Fibroblast of pulmonary artery (primary cell): ENCODE measurements at regions not wholly inside any gene's neighbourhood (a gene's known extent, or its start where the extent isn't known, plus 50 kb on each side); places are given as distances from the start of the nearest gene placed in this dataset.

Source experiments
- DNase-seq: peaks from one replicate; pipeline ENCODE4 v3.0.0-alpha.2; 2010; ENCODE audit warnings: low read depth
- H3K4me3 ChIP-seq: replicated peaks from 2 replicates; pipeline ENCODE4 v1.5.1; 2011; ENCODE audit warnings: low read depth, mild to moderate bottlenecking, control low read depth, low read length, moderate library complexity
- TF ChIP-seq, protein P1 (sequence below): IDR thresholded peaks from 2 replicates; pipeline ENCODE4 v1.5.1; 2011; ENCODE audit warnings: mild to moderate bottlenecking, control low read depth, low read length, inconsistent platforms; ENCODE audit errors: missing control alignments

DNA sequence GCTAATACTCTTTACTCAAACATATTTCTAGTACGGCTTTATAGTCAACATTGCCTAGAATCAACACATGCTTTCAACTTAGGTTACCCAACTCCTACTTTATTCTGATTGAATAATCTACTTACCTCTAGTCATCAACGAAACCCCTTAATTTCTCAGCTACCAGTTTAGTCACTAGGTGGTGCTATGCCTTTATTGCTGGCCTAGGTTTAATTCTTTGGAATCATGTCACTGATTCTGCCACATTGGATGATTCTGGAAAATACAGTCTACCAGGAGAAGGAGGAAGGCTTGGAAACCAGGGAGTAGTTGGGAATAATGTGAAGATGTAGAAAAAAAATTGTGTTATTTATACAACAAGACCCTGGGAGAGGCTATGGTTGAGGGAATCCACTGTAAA lies 167.7 kb downstream of the DCAF12L2 start:
- no peak overlapping the region for H3K4me3 ChIP-seq
- no peak for DNase-seq

GRCh38 chrX:126027229-126027628 lies 138.9 kb downstream of the DCAF12L2 start:
- no peak for DNase-seq
- no peak overlapping the region for H3K4me3 ChIP-seq
- TF ChIP-seq, protein P1, sequence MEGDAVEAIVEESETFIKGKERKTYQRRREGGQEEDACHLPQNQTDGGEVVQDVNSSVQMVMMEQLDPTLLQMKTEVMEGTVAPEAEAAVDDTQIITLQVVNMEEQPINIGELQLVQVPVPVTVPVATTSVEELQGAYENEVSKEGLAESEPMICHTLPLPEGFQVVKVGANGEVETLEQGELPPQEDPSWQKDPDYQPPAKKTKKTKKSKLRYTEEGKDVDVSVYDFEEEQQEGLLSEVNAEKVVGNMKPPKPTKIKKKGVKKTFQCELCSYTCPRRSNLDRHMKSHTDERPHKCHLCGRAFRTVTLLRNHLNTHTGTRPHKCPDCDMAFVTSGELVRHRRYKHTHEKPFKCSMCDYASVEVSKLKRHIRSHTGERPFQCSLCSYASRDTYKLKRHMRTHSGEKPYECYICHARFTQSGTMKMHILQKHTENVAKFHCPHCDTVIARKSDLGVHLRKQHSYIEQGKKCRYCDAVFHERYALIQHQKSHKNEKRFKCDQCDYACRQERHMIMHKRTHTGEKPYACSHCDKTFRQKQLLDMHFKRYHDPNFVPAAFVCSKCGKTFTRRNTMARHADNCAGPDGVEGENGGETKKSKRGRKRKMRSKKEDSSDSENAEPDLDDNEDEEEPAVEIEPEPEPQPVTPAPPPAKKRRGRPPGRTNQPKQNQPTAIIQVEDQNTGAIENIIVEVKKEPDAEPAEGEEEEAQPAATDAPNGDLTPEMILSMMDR, result no peak

More for the DNA sequence above, 167.7 kb downstream of the DCAF12L2 start:
- TF ChIP-seq, protein P1, result no peak

DNA sequence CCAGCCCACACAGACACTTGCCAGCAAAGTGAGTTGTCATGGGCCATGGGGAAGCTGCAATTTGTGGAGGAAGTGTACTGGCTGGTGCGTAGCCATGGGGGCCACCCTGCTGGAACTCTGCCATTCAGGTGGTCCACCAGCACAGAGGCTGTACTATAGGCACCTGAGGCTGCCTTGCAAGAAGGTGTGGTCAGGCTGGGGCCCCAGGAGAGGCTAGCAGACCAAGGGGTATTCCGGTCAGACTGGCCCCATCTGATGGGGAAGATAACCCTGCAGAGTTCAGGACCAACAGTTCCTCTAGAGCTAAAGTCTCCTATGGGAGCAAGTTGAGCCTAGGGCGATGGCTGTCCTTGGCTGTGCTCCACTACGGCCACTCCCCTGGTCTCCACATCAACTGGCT lies 136.1 kb downstream of the DCAF12L2 start:
- DNase-seq, result no peak
- TF ChIP-seq, protein P1, result no peak
- no peak overlapping the region for H3K4me3 ChIP-seq

DNA sequence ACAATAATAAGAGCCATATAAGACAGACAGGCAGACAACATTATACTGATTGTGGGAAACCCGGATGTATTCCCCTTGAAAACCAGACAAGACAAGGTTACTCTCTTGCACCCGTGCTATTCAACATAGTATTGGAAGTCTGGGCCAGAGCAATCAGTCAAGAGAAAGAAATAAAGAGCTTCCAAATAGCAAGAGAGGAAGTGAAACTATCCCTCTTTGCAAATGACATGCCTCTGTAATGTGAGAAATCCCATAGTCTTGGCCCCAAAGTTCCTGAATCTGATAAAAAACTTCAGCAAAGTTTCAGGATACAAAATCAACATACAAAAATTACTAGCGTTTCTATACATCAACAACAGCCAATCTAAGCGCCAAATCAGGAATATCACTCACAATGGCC lies 102.1 kb downstream of the DCAF12L2 start:
- no peak overlapping the region for H3K4me3 ChIP-seq
- DNase-seq, result no peak
- TF ChIP-seq, protein P1, result no peak

GRCh38 chrX:126064901-126065541 lies 101.1 kb downstream of the DCAF12L2 start:
- TF ChIP-seq, protein P1, result no peak
- no peak for DNase-seq
- no peak overlapping the region for H3K4me3 ChIP-seq

GRCh38 chrX:126065901-126066660 lies 100.0 kb downstream of the DCAF12L2 start:
- TF ChIP-seq, protein P1, result no peak
- no peak overlapping the region for H3K4me3 ChIP-seq
- DNase-seq, result no peak
